Epithelial cell of proximal tubule (primary cell): ENCODE measurements at regions not wholly inside any gene's neighbourhood (a gene's known extent, or its start where the extent isn't known, plus 50 kb on each side); places are given as distances from the start of the nearest gene placed in this dataset.

Source experiments
- DNase-seq: peaks from one replicate; pipeline ENCODE4 v3.0.0-alpha.2; 2011; ENCODE audit warnings: low read depth
- H3K4me3 ChIP-seq: 2 replicates; pipeline ENCODE4 v1.5.1; 2011; ENCODE audit warnings: low read depth, mild to moderate bottlenecking, low read length
- TF ChIP-seq, protein P1 (sequence below): conservative IDR thresholded peaks from 2 replicates; pipeline ENCODE4 v1.5.1; 2012; ENCODE audit warnings: low read depth, mild to moderate bottlenecking, low read length

DNA sequence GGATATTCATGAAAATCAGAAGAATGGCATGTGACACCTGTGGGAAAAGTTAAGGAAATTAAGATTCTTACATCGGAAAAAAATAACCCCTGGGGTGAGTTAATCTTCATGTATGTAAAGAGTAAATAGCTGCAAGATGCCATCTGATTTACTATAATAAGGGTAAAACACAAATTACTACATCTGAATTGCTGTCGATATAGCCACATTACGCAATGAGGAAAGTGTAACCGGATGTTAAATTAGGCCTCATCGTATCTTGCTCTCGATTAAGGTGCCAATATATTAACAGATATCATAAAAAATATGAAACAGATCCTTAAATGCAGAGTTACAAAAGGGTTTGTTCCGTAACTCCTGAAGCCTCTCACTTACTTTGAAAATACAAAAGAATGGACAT, 87.4 kb upstream of the ID4 start:
- TF ChIP-seq, protein P1, sequence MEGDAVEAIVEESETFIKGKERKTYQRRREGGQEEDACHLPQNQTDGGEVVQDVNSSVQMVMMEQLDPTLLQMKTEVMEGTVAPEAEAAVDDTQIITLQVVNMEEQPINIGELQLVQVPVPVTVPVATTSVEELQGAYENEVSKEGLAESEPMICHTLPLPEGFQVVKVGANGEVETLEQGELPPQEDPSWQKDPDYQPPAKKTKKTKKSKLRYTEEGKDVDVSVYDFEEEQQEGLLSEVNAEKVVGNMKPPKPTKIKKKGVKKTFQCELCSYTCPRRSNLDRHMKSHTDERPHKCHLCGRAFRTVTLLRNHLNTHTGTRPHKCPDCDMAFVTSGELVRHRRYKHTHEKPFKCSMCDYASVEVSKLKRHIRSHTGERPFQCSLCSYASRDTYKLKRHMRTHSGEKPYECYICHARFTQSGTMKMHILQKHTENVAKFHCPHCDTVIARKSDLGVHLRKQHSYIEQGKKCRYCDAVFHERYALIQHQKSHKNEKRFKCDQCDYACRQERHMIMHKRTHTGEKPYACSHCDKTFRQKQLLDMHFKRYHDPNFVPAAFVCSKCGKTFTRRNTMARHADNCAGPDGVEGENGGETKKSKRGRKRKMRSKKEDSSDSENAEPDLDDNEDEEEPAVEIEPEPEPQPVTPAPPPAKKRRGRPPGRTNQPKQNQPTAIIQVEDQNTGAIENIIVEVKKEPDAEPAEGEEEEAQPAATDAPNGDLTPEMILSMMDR: no peak
- no peak for DNase-seq
- no peak overlapping the region for H3K4me3 ChIP-seq

DNA sequence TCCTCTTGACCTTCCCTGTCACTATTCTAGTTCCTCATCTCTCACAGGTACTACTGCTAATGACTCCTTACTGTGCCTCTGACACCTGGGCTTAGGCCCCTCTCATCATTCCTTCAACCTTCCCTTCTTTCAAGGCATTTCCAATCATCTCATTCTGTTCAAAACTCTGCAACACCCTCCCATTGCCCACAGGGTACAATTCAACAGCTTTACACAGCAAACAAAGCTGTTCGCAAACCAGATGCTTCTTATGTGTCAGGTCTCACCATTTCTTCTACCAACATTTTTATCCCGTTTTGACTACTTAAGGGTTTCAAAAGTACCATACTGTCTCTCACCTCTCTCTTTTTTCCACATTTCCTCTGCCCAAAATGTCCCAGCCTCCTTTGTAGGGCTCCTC, 84.4 kb upstream of the ID4 start:
- no peak for DNase-seq
- H3K4me3 ChIP-seq: no peak overlapping the region
- TF ChIP-seq, protein P1: no peak

DNA sequence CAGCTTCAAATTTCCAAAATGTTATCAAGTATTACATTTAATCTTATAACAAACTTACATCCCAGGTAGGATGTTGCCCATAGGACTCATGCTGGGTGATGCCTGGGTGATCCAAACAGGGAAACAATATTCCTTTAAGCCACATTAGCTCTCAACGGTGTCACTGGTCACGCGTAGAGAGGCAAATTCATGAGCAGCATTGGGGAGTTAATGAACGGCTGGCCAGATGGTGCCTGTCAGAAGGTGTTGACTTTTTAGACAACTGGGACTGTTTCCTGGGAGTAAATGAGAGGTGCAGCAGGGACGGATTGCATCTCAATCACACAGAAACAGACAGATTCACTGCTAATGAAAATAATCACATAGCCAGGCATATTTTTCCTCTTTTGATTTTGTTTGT, 83.3 kb upstream of the ID4 start:
- no peak for DNase-seq
- TF ChIP-seq, protein P1: no peak
- no peak overlapping the region for H3K4me3 ChIP-seq

DNA sequence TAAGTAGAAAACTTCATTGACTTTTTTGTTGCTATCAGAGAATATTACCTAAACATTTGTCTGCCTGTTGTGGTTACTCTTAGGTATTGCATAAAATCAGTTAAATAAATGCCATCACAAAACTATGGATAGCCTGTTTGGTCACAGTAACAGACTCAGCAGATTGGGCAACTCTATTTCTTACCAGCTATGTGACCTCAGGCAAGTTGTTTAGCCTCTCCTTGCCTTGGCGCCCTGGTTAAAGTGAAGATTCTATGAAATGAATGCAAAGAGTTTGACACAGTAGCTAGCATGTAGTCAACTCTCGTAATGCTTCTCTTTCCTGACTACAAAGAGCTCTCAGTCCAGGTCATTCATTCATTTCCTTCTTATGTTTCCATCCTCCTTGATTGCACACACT, 82.5 kb upstream of the ID4 start:
- no peak overlapping the region for H3K4me3 ChIP-seq
- TF ChIP-seq, protein P1: no peak
- no peak for DNase-seq

DNA sequence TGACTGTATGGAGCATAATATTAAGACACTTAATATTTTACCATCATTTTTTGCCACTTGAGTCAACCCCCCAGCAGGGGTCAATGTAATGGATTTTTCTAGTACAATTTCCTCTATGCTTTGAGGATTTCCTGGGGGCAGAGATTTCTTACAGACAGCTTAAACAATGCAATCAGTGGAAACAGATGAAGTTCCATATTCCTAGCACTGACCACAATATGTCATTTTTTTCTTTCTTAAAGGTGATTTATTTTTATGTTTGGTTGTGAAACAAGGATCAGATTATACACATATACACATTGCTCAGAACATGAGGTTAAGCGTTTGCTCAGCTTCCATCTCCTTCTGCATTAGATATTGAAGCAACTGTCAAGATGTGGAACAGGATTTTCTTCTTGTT, 82.0 kb upstream of the ID4 start:
- H3K4me3 ChIP-seq: no peak overlapping the region
- TF ChIP-seq, protein P1: no peak
- no peak for DNase-seq

DNA sequence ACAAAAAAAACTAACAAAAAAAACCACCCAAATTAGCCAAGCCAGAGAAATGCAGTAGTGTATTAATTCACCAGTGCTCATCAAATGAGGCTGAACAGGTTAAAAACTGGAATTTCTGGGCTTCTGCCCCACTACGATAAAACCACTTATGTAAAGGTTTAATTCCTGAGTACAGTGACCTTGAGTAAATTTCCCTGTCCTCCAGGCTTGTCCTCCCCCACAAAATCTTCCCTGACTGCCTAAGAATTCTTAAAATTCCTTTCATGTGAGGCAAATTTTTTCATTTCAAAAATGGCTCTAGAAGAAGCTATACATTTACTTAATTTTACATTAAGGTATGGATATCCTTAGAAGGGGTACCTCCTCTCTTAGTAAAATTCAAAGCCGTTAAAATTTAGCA, 80.1 kb upstream of the ID4 start:
- no peak for DNase-seq

DNA sequence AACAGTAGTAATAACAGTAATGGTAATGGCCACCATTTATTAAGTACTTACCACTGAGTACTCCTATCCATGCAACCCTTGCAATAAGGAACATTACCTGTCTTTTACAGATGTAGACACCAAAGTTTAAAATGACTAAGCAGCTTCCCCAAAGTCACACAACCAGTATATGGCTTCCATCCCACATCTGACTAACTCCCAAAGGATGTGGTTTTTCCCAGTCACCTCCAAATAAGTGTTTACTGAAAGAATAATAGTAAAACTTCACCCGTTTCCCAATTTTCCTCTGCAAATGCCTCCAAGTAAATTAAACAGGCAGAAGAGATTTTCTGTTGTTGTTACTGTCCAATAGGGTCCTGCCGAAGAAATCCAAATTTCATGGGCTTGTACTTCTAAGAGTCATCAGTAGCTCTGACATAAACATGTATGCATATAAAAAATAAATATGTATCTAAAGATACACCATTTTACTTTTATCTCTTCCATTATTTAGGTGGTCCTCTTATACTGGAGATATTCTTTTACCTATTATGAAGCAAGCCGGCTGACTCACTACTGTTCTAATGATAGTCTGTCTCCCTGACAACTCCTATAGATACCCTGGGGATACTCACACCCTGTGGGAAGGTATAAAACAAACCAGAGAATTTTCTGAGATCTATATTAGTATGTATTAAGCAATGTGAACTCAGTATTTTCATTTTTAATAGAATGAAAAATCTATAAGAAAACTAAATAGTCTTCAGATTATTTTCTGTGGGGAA, 77.9 kb upstream of the ID4 start:
- no peak overlapping the region for H3K4me3 ChIP-seq

More for the DNA sequence above, 80.1 kb upstream of the ID4 start:
- TF ChIP-seq, protein P1: no peak
- H3K4me3 ChIP-seq: no peak overlapping the region

More for the DNA sequence above, 77.9 kb upstream of the ID4 start:
- TF ChIP-seq, protein P1: no peak
- peak; percentile 46 for DNase-seq
